Central memory CD8-positive, alpha-beta T cell (primary cell): ENCODE measurements at regions not wholly inside any gene's neighbourhood (a gene's known extent, or its start where the extent isn't known, plus 50 kb on each side); places are given as distances from the start of the nearest gene placed in this dataset.
A peak's percentile ranks its signal among the peaks of the same experiment; 100 is the strongest.

Experiments used
- ATAC-seq: fragments of 150-1000 bp; cut with Tn5 transposase; replicated peaks from 2 replicates; pipeline ENCODE4 v1.10.0; 2022; ENCODE audit warnings: mild to moderate bottlenecking, moderate FRiP score, moderate number of reproducible peaks; ENCODE audit not compliant: poor library complexity, severe bottlenecking; ENCODE audit errors: extremely low read depth
- DNase-seq, 2 donors: peaks; one replicate each; pipeline ENCODE4 v3.0.0; 2021; ENCODE audit warnings: low spot score in 2 of 2
- H3K27ac Mint-ChIP-seq: one replicate; pipeline ENCODE4 v1.8.0; 2022; ENCODE audit warnings: low read depth, mild to moderate bottlenecking, moderate library complexity, mixed read lengths
- H3K27me3 Mint-ChIP-seq: one replicate; pipeline ENCODE4 v1.8.0; 2022; ENCODE audit warnings: mixed read lengths
- H3K36me3 Mint-ChIP-seq: one replicate; pipeline ENCODE4 v1.8.0; 2022; ENCODE audit warnings: mild to moderate bottlenecking, moderate library complexity, mixed read lengths; ENCODE audit not compliant: insufficient read depth
- H3K4me1 Mint-ChIP-seq: one replicate; pipeline ENCODE4 v1.8.0; 2022; ENCODE audit warnings: mixed read lengths
- H3K4me3 Mint-ChIP-seq: one replicate; pipeline ENCODE4 v1.8.0; 2022; ENCODE audit warnings: mild to moderate bottlenecking, moderate library complexity, mixed read lengths
- H3K9me3 Mint-ChIP-seq: one replicate; pipeline ENCODE4 v1.8.0; 2022; ENCODE audit warnings: mixed read lengths

GRCh38 chr15:52626671-52627369 lies 52.4 kb downstream of the ATOSA start:
- Mint-ChIP-seq H3K4me1 (peaks cover 39% of the 10 kb centered on the region), H3K4me3 (no peak overlapping the region), H3K9me3 (no peaks in the 10 kb centered on the region), H3K36me3 (peaks cover 35% of the 10 kb centered on the region), H3K27ac (peak overlapping the region; percentile 50), H3K27me3 (no peaks in the 10 kb centered on the region)
- ATAC-seq: no peak
- no peak for DNase-seq

GRCh38 chr15:52624262-52624661 lies 54.9 kb downstream of the ATOSA start:
- DNase-seq (no peak), ATAC-seq (no peak)
- Mint-ChIP-seq H3K27me3 (no peaks in the 10 kb centered on the region), H3K4me3 (no peak overlapping the region), H3K27ac (peak overlapping the region; percentile 16), H3K9me3 (no peaks in the 10 kb centered on the region), H3K4me1 (peaks cover 35% of the 10 kb centered on the region), H3K36me3 (peaks cover 48% of the 10 kb centered on the region)

- peak overlapping the region; percentile 68 for H3K27ac Mint-ChIP-seq
- H3K36me3 Mint-ChIP-seq: peaks cover 55% of the 10 kb centered on the region
Measured at GRCh38 chr15:52622791-52623190, 54.0 kb upstream of the ARPP19 start.

GRCh38 chr15:52620496-52620895 lies 51.7 kb upstream of the ARPP19 start:
- ATAC-seq (no peak), DNase-seq (no peak)
- peaks cover 23% of the 10 kb centered on the region for H3K4me1 Mint-ChIP-seq
- no peaks in the 10 kb centered on the region for H3K9me3 Mint-ChIP-seq
- peaks cover 51% of the 10 kb centered on the region for H3K36me3 Mint-ChIP-seq
- H3K27ac Mint-ChIP-seq: no peak overlapping the region
- H3K4me3 Mint-ChIP-seq: no peak overlapping the region
- H3K27me3 Mint-ChIP-seq: no peaks in the 10 kb centered on the region

More at GRCh38 chr15:52622791-52623190, 54.0 kb upstream of the ARPP19 start:
- no peaks in the 10 kb centered on the region for H3K27me3 Mint-ChIP-seq
- no peaks in the 10 kb centered on the region for H3K9me3 Mint-ChIP-seq
- DNase-seq: no peak
- peaks cover 37% of the 10 kb centered on the region for H3K4me1 Mint-ChIP-seq
- ATAC-seq: no peak
- H3K4me3 Mint-ChIP-seq: no peak overlapping the region
